SK-N-SH (cell line): ENCODE measurements at regions not wholly inside any gene's neighbourhood (a gene's known extent, or its start where the extent isn't known, plus 50 kb on each side); places are given as distances from the start of the nearest gene placed in this dataset.

Experiments used
- CTCF ChIP-seq: fragments of 200-600 bp; sonication (generic); IDR thresholded peaks from 2 replicates; pipeline ENCODE4 v1.6.1; 2017; ENCODE audit warnings: antibody characterized with exemption, mild to moderate bottlenecking, moderate library complexity
- EZH2phosphoT487 ChIP-seq: fragments of 200-600 bp; sonication (generic); IDR thresholded peaks from 2 replicates; pipeline ENCODE4 v1.6.1; 2017; ENCODE audit warnings: low read depth, mixed run types, mild to moderate bottlenecking, antibody characterized with exemption, moderate library complexity, borderline replicate concordance
- FOXM1 ChIP-seq: IDR thresholded peaks from 2 replicates; pipeline ENCODE4 v1.4.0; 2012; ENCODE audit warnings: low read depth, mild to moderate bottlenecking
- MAX ChIP-seq: IDR thresholded peaks from 2 replicates; pipeline ENCODE4 v1.4.0; 2012; ENCODE audit warnings: low read depth
- NFIC ChIP-seq: IDR thresholded peaks from 2 replicates; pipeline ENCODE4 v1.4.0; 2012; ENCODE audit warnings: borderline replicate concordance

- no peak for TF ChIP-seq CTCF
- no peak for TF ChIP-seq MAX
- TF ChIP-seq EZH2phosphoT487: no peak
- no peak for TF ChIP-seq FOXM1
- TF ChIP-seq NFIC: no peak
Observed at GRCh38 chr7:153891990-153892389, 160.2 kb upstream of the DPP6 start.
